Neutrophil (primary cell): ENCODE measurements at regions not wholly inside any gene's neighbourhood (a gene's known extent, or its start where the extent isn't known, plus 50 kb on each side); places are given as distances from the start of the nearest gene placed in this dataset.

Experiments
- H3K27ac ChIP-seq: fragments of 200-600 bp; sonication (generic); 2 replicates; pipeline ENCODE4 v1.5.1; 2016; ENCODE audit warnings: mild to moderate bottlenecking, moderate library complexity
- H3K27me3 ChIP-seq: fragments of 200-600 bp; sonication (generic); 2 replicates; pipeline ENCODE4 v1.6.0; 2016; ENCODE audit warnings: mild to moderate bottlenecking
- H3K36me3 ChIP-seq: fragments of 200-600 bp; sonication (generic); 2 replicates; pipeline ENCODE4 v1.5.1; 2017
- H3K4me1 ChIP-seq, 2 experiments: fragments of 200-600 bp in 1 of 2; sonication (generic) in 1 of 2; 1 replicate in 1 of 2; 2 replicates in 1 of 2; pipeline versions ENCODE4 v1.5.1 to v1.6.1; 2013 to 2016; ENCODE audit warnings: low read depth in 1 of 2, low read length in 1 of 2, mild to moderate bottlenecking in 1 of 2, moderate library complexity in 1 of 2; ENCODE audit not compliant: control insufficient read depth in 1 of 2, insufficient read depth in 1 of 2
- H3K4me3 ChIP-seq, 2 experiments: fragments of 200-600 bp in 1 of 2; sonication (generic) in 1 of 2; 1 replicate in 1 of 2; 2 replicates in 1 of 2; pipeline ENCODE4 v1.5.1; 2013 to 2016; ENCODE audit warnings: low read depth in 1 of 2, low read length in 1 of 2, mild to moderate bottlenecking in 1 of 2, moderate library complexity in 1 of 2
- H3K9me3 ChIP-seq: fragments of 200-600 bp; sonication (generic); 2 replicates; pipeline ENCODE4 v1.5.1; 2016
- TF ChIP-seq, protein P1 (sequence below): fragments of 200-600 bp; sonication (generic); IDR thresholded peaks from 2 replicates; pipeline ENCODE4 v1.5.1; 2016; ENCODE audit warnings: antibody characterized with exemption

DNA sequence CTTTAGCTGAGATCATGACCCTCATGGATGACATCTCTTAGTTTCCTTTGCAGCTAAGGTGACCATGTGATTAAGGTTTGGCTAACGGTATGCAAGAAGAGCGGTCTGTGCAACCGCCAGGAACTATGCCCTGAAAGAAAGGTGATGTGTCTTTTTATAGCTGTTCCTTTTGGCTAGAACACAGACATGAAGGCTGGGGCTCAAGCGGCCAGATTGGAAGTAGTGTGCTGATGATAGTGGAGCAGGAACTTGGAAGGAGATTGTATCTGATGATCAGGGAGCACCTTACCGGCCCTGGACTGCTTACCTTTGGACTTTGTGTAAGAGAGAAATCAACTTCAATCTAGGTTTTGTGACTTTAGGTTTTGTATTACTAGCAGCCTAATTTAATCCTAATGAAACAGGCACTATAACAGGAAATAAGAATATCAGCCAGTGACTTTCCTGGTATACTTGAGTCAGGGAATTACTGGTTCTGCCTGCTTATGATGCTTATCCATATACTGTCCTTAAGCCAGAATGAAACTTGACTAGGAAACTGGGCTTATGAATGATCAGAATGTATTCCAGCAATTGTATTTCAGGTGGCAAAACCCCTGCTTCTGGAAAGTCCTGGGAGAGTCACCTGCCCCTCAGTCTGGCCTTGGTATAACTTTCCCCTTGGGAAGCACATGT lies 164.3 kb upstream of the LRIG1 start:
- Histone ChIP-seq H3K27ac (no peak overlapping the region), H3K9me3 (no peaks in the 10 kb centered on the region), H3K36me3 (no peaks in the 10 kb centered on the region), H3K27me3 (peaks cover 10% of the 10 kb centered on the region), H3K4me3 (no peak overlapping the region), H3K4me1 (no peaks in the 10 kb centered on the region)
- TF ChIP-seq, protein P1, sequence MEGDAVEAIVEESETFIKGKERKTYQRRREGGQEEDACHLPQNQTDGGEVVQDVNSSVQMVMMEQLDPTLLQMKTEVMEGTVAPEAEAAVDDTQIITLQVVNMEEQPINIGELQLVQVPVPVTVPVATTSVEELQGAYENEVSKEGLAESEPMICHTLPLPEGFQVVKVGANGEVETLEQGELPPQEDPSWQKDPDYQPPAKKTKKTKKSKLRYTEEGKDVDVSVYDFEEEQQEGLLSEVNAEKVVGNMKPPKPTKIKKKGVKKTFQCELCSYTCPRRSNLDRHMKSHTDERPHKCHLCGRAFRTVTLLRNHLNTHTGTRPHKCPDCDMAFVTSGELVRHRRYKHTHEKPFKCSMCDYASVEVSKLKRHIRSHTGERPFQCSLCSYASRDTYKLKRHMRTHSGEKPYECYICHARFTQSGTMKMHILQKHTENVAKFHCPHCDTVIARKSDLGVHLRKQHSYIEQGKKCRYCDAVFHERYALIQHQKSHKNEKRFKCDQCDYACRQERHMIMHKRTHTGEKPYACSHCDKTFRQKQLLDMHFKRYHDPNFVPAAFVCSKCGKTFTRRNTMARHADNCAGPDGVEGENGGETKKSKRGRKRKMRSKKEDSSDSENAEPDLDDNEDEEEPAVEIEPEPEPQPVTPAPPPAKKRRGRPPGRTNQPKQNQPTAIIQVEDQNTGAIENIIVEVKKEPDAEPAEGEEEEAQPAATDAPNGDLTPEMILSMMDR: no peak

DNA sequence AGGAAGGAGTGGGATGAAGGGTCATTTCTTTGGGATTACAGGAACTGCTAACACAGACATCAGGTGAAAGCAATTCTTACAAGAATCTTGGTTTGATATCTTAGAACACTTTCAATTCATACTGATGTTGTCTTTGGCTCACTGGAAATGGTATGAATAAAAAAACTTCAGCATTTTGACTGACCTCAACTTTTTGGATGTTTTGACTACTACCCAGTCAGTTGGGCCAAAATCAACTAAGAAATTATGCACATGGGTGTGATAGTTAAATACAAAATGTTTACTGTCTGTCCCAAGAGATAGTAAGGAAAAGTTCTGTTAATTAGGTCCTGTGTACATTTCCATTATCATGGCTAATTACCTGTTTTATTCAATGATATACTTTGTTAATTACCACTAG lies 165.5 kb upstream of the LRIG1 start:
- H3K9me3 ChIP-seq: no peaks in the 10 kb centered on the region
- no peak overlapping the region for H3K4me3 ChIP-seq
- TF ChIP-seq, protein P1: no peak
- H3K27ac ChIP-seq: no peak overlapping the region
- no peaks in the 10 kb centered on the region for H3K36me3 ChIP-seq
- H3K27me3 ChIP-seq: peaks cover 10% of the 10 kb centered on the region
- H3K4me1 ChIP-seq: no peaks in the 10 kb centered on the region

DNA sequence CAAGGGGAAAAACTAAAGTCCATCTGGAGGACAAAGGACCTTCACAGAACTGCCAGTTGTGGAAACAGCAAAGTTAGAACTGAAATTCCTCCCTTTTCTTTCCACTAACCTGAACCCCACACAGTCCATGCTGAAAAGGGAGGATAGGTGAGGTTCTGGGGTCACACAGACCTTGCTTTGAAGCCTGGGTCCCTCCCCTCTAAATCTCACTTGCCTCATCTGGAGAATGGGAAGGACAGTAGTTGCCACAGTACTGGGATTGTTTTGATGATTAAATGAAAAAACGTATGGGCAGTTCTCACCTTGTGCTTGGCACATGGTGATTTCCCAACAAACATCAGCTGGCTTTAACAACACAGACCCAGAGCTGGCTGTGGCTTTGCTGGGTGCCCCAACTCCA lies 166.4 kb upstream of the LRIG1 start:
- TF ChIP-seq, protein P1: no peak
- no peak overlapping the region for H3K27ac ChIP-seq
- H3K4me3 ChIP-seq: no peak overlapping the region
- no peaks in the 10 kb centered on the region for H3K4me1 ChIP-seq
- H3K27me3 ChIP-seq: peaks cover 10% of the 10 kb centered on the region
- H3K36me3 ChIP-seq: no peaks in the 10 kb centered on the region
- no peaks in the 10 kb centered on the region for H3K9me3 ChIP-seq

DNA sequence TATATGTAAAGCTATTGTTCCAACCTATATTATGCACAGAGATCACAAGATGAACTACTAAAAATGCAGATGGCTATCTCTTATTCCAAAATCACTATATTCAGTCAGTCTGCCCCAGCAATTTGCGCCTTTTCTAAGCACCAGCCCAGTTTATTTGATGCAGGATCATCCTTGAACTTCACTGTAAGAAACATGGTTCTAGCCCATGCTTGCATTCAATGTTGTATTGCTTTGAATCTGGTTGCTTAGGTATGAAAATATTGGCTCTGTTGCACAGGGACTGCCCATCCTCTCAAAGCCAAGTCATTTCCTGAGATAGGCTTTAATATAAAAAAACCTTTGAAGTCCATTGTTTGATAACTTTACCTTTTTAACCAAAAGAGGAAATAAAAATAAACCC lies 170.5 kb upstream of the LRIG1 start:
- TF ChIP-seq, protein P1: no peak
- Histone ChIP-seq H3K27ac (no peak overlapping the region), H3K36me3 (no peaks in the 10 kb centered on the region), H3K4me1 (no peaks in the 10 kb centered on the region), H3K27me3 (peaks cover 9% of the 10 kb centered on the region), H3K9me3 (no peaks in the 10 kb centered on the region), H3K4me3 (no peak overlapping the region)

DNA sequence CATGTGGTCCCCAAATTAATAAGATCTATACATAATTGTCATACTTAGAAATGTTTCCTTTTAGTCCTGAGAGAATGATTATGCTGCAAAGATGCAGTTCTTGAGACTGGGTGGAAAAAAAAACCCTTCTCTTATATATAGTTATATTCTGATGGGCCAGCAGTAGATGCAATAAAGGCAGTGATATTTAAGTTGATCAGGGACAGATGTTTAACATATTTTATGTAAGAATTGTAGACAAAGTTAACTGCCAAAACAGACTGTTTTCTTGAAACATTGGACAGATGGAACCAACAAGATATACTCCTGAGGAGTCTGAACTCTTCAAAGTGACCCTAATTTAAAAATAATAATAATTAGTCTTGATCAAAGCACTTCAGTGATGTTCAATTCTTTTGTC lies 172.0 kb upstream of the LRIG1 start:
- Histone ChIP-seq H3K4me3 (no peak overlapping the region), H3K9me3 (no peaks in the 10 kb centered on the region), H3K36me3 (no peaks in the 10 kb centered on the region), H3K27ac (no peak overlapping the region), H3K27me3 (no peaks in the 10 kb centered on the region), H3K4me1 (no peaks in the 10 kb centered on the region)
- TF ChIP-seq, protein P1: no peak
